ENCODE measurements at regions not wholly inside any gene's neighbourhood (a gene's known extent, or its start where the extent isn't known, plus 50 kb on each side); places are given as distances from the start of the nearest gene placed in this dataset.

- H3K9me3 ChIP-seq, result no peaks in the 10 kb centered on the region
- no peaks in the 10 kb centered on the region for H3K27me3 ChIP-seq
- ATAC-seq, result no peak
- 20 to 21% methylated on average over 2 of the region's 2 CpGs for WGBS, 2 donors
- intact Hi-C loops (cut with DNase I), result no loop called here
- no peaks in the 10 kb centered on the region for H3K36me3 ChIP-seq (replicated peaks in 1 of 2; ENCODE audit: insufficient read depth in 1 of 2, low read depth in 2 of 2)
- no peak for TF ChIP-seq POLR2A (IDR thresholded peaks at IDR 0.05)
- no peak for TF ChIP-seq CTCF (IDR thresholded peaks at IDR 0.05)
- no peaks in the 10 kb centered on the region for H3K4me1 ChIP-seq
- no peak for DNase-seq
- H3K4me3 ChIP-seq, result no peak overlapping the region
- H3K27ac ChIP-seq, result no peak overlapping the region
Measured at GRCh38 chr12:64991121-64991611, 129.9 kb downstream of the WIF1 start.

GRCh38 chr12:64992116-64992515 is 129.0 kb downstream of the WIF1 start:
- Histone ChIP-seq H3K27ac (no peak overlapping the region), H3K36me3 (replicated peaks in 1 of 2; ENCODE audit: insufficient read depth in 1 of 2, low read depth in 2 of 2) (no peaks in the 10 kb centered on the region), H3K4me3 (no peak overlapping the region), H3K27me3 (no peaks in the 10 kb centered on the region), H3K9me3 (no peaks in the 10 kb centered on the region), H3K4me1 (peaks cover under 1% of the 10 kb centered on the region)
- no peak for DNase-seq
- intact Hi-C loops (cut with DNase I), result no loop called here
- WGBS, 2 donors, result 51 to 56% methylated on average over 5 of the region's 5 CpGs
- ATAC-seq, result no peak
- TF ChIP-seq POLR2A (IDR thresholded peaks at IDR 0.05) (no peak), CTCF (IDR thresholded peaks at IDR 0.05) (no peak)

- no peak for DNase-seq
- no peak for TF ChIP-seq POLR2A (IDR thresholded peaks at IDR 0.05)
- no peak for TF ChIP-seq CTCF (IDR thresholded peaks at IDR 0.05)
- WGBS, 2 donors, result 9 to 13% methylated on average over 1 of the region's 1 CpG
- intact Hi-C loops (cut with DNase I), result no loop called here
- H3K27ac ChIP-seq, result no peak overlapping the region
- no peaks in the 10 kb centered on the region for H3K27me3 ChIP-seq
- no peak overlapping the region for H3K4me3 ChIP-seq
- H3K4me1 ChIP-seq, result peaks cover 6% of the 10 kb centered on the region
- H3K9me3 ChIP-seq, result no peaks in the 10 kb centered on the region
- no peak for ATAC-seq
- H3K36me3 ChIP-seq (replicated peaks in 1 of 2; ENCODE audit: insufficient read depth in 1 of 2, low read depth in 2 of 2), result no peaks in the 10 kb centered on the region
Measured at GRCh38 chr12:64992641-64993040, 128.5 kb downstream of the WIF1 start.

GRCh38 chr12:64993461-64993860 is 127.6 kb downstream of the WIF1 start:
- TF ChIP-seq POLR2A (IDR thresholded peaks at IDR 0.05) (no peak), CTCF (IDR thresholded peaks at IDR 0.05) (no peak)
- no peaks in the 10 kb centered on the region for H3K27me3 ChIP-seq
- peaks cover 10% of the 10 kb centered on the region for H3K4me1 ChIP-seq
- H3K36me3 ChIP-seq (replicated peaks in 1 of 2; ENCODE audit: insufficient read depth in 1 of 2, low read depth in 2 of 2), result no peaks in the 10 kb centered on the region
- intact Hi-C loops (cut with DNase I), result no loop called here
- ATAC-seq (no peak), DNase-seq (no peak)
- no peak overlapping the region for H3K27ac ChIP-seq
- 30 to 31% methylated on average over 1 of the region's 1 CpG for WGBS, 2 donors
- no peaks in the 10 kb centered on the region for H3K9me3 ChIP-seq
- no peak overlapping the region for H3K4me3 ChIP-seq

GRCh38 chr12:64995816-64996215 is 125.3 kb downstream of the WIF1 start:
- intact Hi-C loops (cut with DNase I), result no loop called here
- no peak for ATAC-seq
- WGBS, 2 donors, result 34 to 60% methylated on average over 1 of the region's 1 CpG
- H3K4me3 ChIP-seq, result no peak overlapping the region
- no peak overlapping the region for H3K27ac ChIP-seq
- no peaks in the 10 kb centered on the region for H3K27me3 ChIP-seq
- TF ChIP-seq POLR2A (IDR thresholded peaks at IDR 0.05) (no peak), CTCF (IDR thresholded peaks at IDR 0.05) (no peak)
- DNase-seq, result no peak
- H3K9me3 ChIP-seq, result no peaks in the 10 kb centered on the region
- H3K36me3 ChIP-seq (replicated peaks in 1 of 2; ENCODE audit: insufficient read depth in 1 of 2, low read depth in 2 of 2), result no peaks in the 10 kb centered on the region
- H3K4me1 ChIP-seq, result peaks cover 23% of the 10 kb centered on the region

Data from body of pancreas (tissue), 4 donors.